LHCN-M2 (cell line): ENCODE measurements at regions not wholly inside any gene's neighbourhood (a gene's known extent, or its start where the extent isn't known, plus 50 kb on each side); places are given as distances from the start of the nearest gene placed in this dataset.
A peak's percentile ranks its signal among the peaks of the same experiment; 100 is the strongest.
"Not testable (repeated sequence)": the region's sequence is repeated elsewhere in the genome, so short reads cannot be mapped to it uniquely, and the experiment has no call there.

Experiments used
- DNase-seq: peaks from one replicate; pipeline ENCODE4 v3.0.0-alpha.2; 2012; ENCODE audit warnings: low read depth

- DNase-seq: peak; percentile 17
Measured at GRCh38 chr21:28298251-28298672, 694.4 kb downstream of the LTN1 start.

DNA sequence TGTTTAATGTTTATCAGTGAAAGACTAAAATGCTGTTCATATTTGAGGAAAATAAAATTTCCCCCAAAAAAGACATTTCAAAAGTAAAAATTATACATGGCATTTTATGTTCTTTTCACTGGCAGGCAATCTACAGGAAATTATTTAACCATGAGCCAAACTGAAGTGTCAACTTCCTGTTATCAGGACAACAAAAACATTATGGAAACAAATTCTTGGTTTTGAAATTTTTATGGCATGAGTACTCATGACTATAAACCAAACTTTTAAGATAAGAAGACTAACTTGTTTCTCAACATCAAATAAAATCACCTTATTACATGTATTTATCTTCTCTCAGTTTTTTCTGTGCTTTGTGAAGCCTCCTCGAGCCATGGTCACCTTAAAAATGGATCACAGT, 698.6 kb downstream of the LTN1 start:
- DNase-seq: peak; percentile 45

- peak; percentile 67 for DNase-seq
Measured at GRCh38 chr21:28283641-28284490, 708.8 kb downstream of the LTN1 start.

DNA sequence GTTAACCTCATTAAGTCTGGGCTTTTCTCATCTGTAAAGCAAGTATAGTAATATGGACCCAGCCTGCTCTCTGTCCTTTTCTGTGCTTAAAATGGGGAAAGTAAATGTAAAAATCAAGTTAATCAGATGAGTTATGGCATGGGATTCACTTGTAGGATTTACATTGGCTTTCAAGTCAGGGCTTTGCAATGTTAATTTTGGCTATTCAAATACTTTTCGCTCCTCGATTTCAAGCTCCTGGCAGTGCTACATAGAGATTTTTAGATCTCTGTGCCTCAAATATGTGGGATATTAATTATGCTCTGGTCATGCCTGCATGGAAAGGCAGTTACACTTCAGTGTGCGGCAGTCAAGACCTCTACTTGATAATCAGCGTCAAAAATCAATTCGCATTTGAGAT, 709.8 kb downstream of the LTN1 start:
- no peak for DNase-seq

DNA sequence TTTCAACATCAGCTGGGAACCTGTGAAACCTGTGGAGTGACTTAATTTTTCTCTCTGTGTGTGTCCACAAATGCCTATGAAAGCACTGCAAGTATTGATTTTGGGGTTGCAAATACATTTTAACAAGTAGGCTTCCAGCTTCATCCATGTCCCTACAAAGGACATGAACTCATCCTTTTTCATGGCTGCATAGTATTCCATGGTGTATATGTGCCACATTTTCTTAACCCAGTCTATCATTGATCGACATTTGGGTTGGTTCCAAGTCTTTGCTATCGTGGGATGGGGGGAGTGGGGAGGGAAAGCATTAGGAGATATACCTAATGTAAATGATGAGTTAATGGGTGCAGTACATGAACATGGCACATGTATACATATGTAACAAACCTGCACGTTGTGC, 711.3 kb downstream of the LTN1 start:
- not testable (repeated sequence) for DNase-seq

DNA sequence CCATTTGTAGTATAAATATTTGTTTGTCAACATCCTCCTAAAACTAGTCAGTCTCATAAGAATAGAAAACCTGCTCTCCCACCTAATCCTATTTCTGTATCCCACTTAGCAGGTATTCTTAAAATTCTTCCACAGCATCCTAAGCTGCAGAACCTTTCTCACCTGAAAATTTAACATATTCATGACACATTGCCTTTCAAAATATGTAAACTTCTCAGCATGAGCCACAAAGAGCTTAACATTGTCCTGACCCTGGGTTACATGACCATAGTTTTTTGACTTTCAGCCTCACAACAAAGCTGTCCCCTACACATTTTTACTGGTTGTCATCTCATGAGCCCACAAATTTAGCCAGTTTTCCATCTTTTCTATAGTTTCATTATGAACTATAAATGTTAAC, 712.1 kb downstream of the LTN1 start:
- DNase-seq: no peak

DNA sequence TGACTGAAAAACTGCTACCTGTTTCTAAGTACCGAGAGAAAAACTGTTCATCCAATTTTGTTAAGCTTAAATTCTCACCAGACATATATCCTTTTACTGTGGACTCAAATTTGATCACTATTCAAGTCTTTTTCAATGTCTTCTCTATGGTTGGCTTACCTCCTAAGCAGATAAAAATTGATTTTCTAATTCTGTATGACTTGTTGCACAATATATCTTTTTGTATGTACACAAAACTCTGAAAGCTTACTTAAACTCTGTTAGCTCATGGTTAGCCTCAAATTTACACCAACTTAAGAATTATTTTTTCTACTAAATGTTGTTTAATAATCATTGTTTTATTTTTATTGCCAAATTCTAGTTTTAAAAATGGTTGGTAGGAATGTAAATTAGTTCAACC, 715.4 kb downstream of the LTN1 start:
- no peak for DNase-seq

GRCh38 chr21:28272272-28272992, 720.2 kb downstream of the LTN1 start:
- peak; percentile 43 for DNase-seq

DNA sequence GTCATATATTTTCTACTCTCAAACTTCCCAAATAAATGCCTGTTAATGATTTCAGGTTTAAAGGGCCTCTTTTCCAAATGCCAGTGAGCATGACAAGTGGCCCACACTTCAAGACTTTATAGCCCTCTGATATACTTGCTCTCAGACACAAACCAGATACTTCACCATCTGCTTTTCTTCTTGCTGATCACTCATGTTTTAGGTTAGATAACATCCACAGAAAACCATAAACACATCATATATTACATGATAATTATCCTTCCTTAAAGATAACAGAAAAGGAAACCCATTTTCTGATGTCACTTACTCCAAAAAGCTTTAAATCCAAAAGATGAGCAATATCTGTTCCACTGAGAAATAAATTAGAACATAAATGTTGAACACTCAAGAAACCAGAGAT, 723.5 kb downstream of the LTN1 start:
- DNase-seq: no peak

- no peak for DNase-seq
Measured at GRCh38 chr21:28268685-28269084, 724.0 kb downstream of the LTN1 start.

DNA sequence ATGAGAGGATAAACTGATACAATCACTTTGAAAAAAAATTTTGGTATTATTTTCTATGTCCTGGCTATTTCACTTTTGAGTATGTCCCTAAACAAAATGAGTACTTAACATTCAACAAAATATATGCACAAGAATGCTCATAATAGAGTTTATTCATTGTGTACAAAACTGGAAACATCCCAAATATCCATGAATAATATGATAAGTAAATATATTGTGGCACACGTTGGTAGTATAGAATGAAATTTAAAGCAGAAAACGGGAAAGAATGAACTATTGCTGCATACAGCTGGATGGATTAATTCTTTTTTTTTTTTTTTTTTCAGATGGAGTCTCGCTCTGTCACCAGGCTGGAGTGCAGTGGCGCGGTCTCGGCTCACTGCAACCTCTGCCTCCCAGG, 725.2 kb downstream of the LTN1 start:
- DNase-seq: no peak

DNA sequence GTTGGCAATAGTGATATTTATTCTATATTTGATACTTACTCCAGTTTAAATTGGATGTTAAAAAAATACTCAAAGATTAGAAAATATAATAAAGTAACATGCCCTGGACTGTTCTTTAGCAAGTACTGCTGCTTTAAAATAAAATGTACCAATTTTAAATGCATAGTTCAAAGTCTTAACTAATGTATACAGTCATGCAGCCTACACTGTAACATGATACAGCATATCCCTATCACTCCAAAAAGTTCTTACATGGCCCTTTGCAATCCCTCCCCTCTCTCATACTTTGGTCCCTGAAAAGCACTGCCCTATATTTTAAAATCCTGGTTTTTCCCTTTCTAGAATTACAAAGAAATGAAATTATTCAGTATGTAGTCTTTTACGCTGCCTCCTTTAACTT, 726.6 kb downstream of the LTN1 start:
- DNase-seq: no peak

GRCh38 chr21:28263974-28264373, 728.7 kb downstream of the LTN1 start:
- DNase-seq: no peak

DNA sequence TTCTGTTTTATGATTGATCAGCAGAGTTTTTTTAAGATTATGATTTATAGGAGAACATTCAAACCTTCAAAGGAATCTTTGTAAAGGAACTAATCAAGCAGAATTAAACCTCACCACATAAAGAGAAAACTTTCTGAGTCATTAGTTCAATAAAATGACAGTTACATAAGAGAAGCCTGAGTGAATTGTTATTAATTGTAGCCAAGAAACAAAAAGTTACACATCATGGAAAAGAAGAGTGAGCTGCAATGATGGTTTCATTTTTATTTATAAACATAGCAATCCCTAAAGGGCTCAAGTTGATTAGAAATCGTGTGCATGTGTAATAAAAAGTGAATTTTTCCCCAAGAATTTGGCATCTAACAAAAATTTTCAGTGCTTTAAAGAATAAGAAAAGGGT, 731.4 kb downstream of the LTN1 start:
- DNase-seq: no peak

GRCh38 chr21:28257276-28257675, 735.4 kb downstream of the LTN1 start:
- DNase-seq: no peak

DNA sequence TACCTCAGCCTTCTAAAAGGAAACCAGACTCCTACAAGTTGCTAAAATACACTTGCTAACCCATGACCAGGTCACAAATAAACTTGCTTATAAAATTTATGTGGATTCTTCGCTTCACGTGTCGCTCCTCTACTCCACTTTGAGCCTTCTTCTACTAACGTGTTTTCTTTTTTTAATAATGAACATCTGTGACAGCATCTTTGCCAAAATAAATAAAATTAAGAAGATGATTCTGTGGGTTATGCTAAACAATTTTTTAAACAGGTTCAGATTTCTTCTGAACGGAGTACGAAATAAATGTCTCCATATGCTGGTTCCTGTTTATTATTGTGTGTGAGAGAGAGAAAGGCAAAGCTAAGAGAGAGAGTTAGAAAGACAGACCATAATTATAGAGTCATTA, 735.8 kb downstream of the LTN1 start:
- DNase-seq: no peak

DNA sequence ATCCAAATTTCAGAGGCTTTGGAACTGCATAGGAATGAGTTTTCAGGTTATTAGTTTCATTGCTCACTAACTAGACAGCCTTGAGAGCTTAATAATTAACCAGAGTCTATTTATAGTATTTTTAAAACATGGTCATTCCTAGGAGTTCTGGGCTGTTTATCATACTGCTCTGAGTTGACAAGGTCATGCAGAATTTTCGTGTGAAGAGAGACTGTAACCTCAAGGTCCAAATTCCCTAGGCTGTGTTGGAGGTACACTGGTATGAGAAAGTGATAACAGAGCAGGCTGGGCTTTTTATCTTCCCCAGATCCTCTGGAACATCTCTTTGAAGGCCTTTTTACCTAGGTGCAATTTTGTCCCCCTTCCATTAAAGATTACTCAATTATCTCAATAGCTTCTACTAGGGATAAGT, 736.3 kb downstream of the LTN1 start:
- no peak for DNase-seq

DNA sequence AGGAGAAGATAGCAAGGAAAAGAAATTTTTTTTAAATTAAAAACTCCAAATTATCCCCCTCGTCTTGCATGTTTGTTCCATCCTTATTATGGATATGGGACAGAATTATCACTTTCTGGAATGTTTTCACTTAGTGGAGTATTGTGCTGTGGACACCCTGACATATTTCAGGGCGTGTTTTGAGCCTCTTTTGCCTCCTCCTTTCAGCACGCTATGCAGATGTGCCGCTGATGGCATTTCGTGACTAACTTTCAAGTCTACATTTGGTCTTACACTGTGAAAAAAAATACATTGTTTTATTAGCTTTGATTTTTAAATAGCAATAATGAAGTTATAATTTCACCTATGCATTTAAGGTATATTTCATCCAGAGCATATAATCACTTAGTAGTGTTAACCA, 738.7 kb downstream of the LTN1 start:
- DNase-seq: no peak

GRCh38 chr21:28253338-28253737, 739.3 kb downstream of the LTN1 start:
- peak; percentile 47 for DNase-seq

DNA sequence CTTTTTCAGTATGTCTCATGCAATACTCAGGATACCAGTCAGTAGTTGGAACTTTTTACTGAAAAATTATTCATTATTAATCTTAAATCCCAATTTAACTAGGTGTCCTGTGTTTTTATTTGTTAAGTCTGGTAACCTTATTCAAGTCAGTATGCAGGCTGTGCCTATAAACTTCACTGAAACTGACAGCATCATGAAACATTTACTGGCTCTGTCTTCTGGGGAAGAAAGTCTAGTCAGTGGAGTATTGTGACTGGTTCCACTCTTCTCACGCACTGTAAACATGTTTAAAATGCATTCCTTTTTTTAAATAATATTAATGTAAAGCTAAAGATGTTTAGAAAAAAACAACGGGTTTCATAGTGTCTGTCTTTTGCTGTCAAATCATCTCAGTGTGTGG, 739.7 kb downstream of the LTN1 start:
- DNase-seq: no peak

DNA sequence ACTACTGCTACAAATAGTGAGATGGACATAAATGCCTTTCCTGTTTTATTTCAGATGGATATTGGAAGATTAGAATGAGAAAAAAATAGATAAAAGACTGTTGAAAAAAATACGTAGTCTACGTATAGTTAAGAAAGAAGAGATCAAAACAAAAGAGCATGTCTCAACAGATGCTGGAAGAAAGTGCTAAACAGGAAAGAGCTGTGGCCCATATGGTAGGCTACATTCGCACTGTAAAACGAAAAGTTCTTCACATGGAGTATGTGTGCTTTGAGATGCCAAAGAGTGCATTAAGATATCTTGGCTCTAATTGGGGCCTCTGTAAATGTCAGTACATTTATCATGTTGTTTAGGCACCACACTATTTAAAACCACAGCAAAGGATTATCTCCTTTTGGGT, 741.7 kb downstream of the LTN1 start:
- no peak for DNase-seq

GRCh38 chr21:28247454-28248020, 745.1 kb downstream of the LTN1 start:
- no peak for DNase-seq

DNA sequence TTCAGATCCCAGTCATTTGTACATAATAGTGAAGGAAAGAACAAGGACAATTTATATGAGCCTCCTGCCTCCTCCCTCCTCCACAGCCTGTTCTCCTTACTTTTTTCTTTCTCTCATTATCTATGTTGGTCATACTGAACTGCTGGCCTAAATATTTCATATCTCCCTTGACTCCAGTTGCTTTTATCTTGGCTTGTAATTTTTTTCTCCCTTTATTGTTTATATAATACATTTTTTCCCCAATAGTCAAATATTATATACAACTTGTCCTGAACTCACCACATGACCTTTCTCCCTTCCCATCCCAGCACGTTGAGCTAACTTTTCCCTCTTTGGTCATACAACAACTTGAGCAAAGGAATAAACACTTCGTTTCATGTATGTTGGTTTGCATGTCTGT, 752.1 kb downstream of the LTN1 start:
- no peak for DNase-seq
